ENCODE measurements at regions not wholly inside any gene's neighbourhood (a gene's known extent, or its start where the extent isn't known, plus 50 kb on each side); places are given as distances from the start of the nearest gene placed in this dataset.

- TF ChIP-seq, protein P1, sequence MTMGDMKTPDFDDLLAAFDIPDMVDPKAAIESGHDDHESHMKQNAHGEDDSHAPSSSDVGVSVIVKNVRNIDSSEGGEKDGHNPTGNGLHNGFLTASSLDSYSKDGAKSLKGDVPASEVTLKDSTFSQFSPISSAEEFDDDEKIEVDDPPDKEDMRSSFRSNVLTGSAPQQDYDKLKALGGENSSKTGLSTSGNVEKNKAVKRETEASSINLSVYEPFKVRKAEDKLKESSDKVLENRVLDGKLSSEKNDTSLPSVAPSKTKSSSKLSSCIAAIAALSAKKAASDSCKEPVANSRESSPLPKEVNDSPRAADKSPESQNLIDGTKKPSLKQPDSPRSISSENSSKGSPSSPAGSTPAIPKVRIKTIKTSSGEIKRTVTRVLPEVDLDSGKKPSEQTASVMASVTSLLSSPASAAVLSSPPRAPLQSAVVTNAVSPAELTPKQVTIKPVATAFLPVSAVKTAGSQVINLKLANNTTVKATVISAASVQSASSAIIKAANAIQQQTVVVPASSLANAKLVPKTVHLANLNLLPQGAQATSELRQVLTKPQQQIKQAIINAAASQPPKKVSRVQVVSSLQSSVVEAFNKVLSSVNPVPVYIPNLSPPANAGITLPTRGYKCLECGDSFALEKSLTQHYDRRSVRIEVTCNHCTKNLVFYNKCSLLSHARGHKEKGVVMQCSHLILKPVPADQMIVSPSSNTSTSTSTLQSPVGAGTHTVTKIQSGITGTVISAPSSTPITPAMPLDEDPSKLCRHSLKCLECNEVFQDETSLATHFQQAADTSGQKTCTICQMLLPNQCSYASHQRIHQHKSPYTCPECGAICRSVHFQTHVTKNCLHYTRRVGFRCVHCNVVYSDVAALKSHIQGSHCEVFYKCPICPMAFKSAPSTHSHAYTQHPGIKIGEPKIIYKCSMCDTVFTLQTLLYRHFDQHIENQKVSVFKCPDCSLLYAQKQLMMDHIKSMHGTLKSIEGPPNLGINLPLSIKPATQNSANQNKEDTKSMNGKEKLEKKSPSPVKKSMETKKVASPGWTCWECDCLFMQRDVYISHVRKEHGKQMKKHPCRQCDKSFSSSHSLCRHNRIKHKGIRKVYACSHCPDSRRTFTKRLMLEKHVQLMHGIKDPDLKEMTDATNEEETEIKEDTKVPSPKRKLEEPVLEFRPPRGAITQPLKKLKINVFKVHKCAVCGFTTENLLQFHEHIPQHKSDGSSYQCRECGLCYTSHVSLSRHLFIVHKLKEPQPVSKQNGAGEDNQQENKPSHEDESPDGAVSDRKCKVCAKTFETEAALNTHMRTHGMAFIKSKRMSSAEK (CRISPR knock-in tag; IDR thresholded peaks at IDR 0.05; ENCODE audit: borderline replicate concordance) = no peak
- TF ChIP-seq ZNF138 (CRISPR knock-in tag; conservative IDR thresholded peaks at IDR 0.05) (no peak), ZNF416 (CRISPR knock-in tag; IDR thresholded peaks at IDR 0.05) (no peak)
Measured at GRCh38 chr4:164239433-164239832, 514.5 kb upstream of the SMIM31 start (continued).

DNA sequence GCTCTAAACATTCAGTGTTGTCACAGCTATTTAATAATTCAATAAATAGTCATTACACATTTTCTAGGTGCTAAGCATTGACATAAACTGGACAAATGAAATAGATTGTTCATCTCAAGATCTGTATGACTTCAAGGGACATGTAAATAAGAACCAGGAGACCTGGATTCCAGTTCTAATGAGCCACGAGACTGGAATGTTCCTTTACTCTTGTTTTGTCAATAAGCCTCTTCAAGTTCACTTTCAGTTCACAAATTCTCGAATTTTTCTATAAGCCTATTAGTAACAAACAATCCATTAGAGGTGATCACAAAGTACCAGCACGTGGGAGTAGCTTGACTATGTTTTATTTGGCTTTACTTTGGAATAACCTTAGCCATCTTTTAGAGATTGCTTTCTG, 514.0 kb upstream of the SMIM31 start:
- CTCF ChIA-PET = no interaction called here
- peaks cover 11% of the 10 kb centered on the region for H3K4me1 Mint-ChIP-seq
- DNase-seq (ENCODE audit: low spot score) = no peak
- POLR2A ChIA-PET = no interaction called here
- no peak for ATAC-seq
- H3K9me3 Mint-ChIP-seq = peaks cover 4% of the 10 kb centered on the region; the same call in 1 of the 2 replicates
- TF ChIP-seq, protein P2, sequence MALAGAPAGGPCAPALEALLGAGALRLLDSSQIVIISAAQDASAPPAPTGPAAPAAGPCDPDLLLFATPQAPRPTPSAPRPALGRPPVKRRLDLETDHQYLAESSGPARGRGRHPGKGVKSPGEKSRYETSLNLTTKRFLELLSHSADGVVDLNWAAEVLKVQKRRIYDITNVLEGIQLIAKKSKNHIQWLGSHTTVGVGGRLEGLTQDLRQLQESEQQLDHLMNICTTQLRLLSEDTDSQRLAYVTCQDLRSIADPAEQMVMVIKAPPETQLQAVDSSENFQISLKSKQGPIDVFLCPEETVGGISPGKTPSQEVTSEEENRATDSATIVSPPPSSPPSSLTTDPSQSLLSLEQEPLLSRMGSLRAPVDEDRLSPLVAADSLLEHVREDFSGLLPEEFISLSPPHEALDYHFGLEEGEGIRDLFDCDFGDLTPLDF (CRISPR knock-in tag; IDR thresholded peaks at IDR 0.05) = no peak
- TF ChIP-seq NFYB (CRISPR knock-in tag; conservative IDR thresholded peaks at IDR 0.05; ENCODE audit: low read depth) (no peak), MXD4 (CRISPR knock-in tag; IDR thresholded peaks at IDR 0.05; ENCODE audit: borderline replicate concordance) (no peak), GRHL2 (CRISPR knock-in tag; IDR thresholded peaks at IDR 0.05; ENCODE audit: insufficient replicate concordance, severe bottlenecking) (no peak), EMX1 (CRISPR knock-in tag; IDR thresholded peaks at IDR 0.05) (no peak), KAT7 (CRISPR knock-in tag; IDR thresholded peaks at IDR 0.05; ENCODE audit: borderline replicate concordance) (no peak)
- TF ChIP-seq, protein P3, sequence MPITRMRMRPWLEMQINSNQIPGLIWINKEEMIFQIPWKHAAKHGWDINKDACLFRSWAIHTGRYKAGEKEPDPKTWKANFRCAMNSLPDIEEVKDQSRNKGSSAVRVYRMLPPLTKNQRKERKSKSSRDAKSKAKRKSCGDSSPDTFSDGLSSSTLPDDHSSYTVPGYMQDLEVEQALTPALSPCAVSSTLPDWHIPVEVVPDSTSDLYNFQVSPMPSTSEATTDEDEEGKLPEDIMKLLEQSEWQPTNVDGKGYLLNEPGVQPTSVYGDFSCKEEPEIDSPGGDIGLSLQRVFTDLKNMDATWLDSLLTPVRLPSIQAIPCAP (CRISPR knock-in tag; IDR thresholded peaks at IDR 0.05) = no peak
- TF ChIP-seq, protein P4, sequence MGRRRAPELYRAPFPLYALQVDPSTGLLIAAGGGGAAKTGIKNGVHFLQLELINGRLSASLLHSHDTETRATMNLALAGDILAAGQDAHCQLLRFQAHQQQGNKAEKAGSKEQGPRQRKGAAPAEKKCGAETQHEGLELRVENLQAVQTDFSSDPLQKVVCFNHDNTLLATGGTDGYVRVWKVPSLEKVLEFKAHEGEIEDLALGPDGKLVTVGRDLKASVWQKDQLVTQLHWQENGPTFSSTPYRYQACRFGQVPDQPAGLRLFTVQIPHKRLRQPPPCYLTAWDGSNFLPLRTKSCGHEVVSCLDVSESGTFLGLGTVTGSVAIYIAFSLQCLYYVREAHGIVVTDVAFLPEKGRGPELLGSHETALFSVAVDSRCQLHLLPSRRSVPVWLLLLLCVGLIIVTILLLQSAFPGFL (CRISPR knock-in tag; IDR thresholded peaks at IDR 0.05; ENCODE audit: borderline replicate concordance) = no peak
- no peaks in the 10 kb centered on the region for H3K36me3 Mint-ChIP-seq
- H3K4me3 Mint-ChIP-seq = no peak overlapping the region
- H3K27me3 Mint-ChIP-seq (ENCODE audit: low read depth) = no peaks in the 10 kb centered on the region
- no peak overlapping the region for H3K27ac Mint-ChIP-seq

- DNase-seq (ENCODE audit: low spot score) (no peak), ATAC-seq (no peak)
- ChIA-PET CTCF (no interaction called here), POLR2A (no interaction called here)
- no peak overlapping the region for H3K4me3 Mint-ChIP-seq
- peaks cover 18% of the 10 kb centered on the region for H3K4me1 Mint-ChIP-seq
- no peak overlapping the region for H3K27ac Mint-ChIP-seq
- no peaks in the 10 kb centered on the region for H3K36me3 Mint-ChIP-seq
- H3K27me3 Mint-ChIP-seq (ENCODE audit: low read depth) = no peaks in the 10 kb centered on the region
- TF ChIP-seq, protein P5, sequence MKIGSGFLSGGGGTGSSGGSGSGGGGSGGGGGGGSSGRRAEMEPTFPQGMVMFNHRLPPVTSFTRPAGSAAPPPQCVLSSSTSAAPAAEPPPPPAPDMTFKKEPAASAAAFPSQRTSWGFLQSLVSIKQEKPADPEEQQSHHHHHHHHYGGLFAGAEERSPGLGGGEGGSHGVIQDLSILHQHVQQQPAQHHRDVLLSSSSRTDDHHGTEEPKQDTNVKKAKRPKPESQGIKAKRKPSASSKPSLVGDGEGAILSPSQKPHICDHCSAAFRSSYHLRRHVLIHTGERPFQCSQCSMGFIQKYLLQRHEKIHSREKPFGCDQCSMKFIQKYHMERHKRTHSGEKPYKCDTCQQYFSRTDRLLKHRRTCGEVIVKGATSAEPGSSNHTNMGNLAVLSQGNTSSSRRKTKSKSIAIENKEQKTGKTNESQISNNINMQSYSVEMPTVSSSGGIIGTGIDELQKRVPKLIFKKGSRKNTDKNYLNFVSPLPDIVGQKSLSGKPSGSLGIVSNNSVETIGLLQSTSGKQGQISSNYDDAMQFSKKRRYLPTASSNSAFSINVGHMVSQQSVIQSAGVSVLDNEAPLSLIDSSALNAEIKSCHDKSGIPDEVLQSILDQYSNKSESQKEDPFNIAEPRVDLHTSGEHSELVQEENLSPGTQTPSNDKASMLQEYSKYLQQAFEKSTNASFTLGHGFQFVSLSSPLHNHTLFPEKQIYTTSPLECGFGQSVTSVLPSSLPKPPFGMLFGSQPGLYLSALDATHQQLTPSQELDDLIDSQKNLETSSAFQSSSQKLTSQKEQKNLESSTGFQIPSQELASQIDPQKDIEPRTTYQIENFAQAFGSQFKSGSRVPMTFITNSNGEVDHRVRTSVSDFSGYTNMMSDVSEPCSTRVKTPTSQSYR (CRISPR knock-in tag; IDR thresholded peaks at IDR 0.05) = no peak
- no peak for TF ChIP-seq JUN (CRISPR knock-in tag; IDR thresholded peaks at IDR 0.05)
- no peak for TF ChIP-seq FOXJ3 (CRISPR knock-in tag; IDR thresholded peaks at IDR 0.05; ENCODE audit: borderline replicate concordance)
- no peak for TF ChIP-seq SP1 (CRISPR knock-in tag; conservative IDR thresholded peaks at IDR 0.05)
- no peak for TF ChIP-seq GTF2I (CRISPR knock-in tag; conservative IDR thresholded peaks at IDR 0.05)
- no peaks in the 10 kb centered on the region for H3K9me3 Mint-ChIP-seq
Measured at GRCh38 chr4:164251257-164251656, 502.7 kb upstream of the SMIM31 start.

Measured in WTC11 (cell line).